ENCODE measurements at regions not wholly inside any gene's neighbourhood (a gene's known extent, or its start where the extent isn't known, plus 50 kb on each side); places are given as distances from the start of the nearest gene placed in this dataset.

DNA sequence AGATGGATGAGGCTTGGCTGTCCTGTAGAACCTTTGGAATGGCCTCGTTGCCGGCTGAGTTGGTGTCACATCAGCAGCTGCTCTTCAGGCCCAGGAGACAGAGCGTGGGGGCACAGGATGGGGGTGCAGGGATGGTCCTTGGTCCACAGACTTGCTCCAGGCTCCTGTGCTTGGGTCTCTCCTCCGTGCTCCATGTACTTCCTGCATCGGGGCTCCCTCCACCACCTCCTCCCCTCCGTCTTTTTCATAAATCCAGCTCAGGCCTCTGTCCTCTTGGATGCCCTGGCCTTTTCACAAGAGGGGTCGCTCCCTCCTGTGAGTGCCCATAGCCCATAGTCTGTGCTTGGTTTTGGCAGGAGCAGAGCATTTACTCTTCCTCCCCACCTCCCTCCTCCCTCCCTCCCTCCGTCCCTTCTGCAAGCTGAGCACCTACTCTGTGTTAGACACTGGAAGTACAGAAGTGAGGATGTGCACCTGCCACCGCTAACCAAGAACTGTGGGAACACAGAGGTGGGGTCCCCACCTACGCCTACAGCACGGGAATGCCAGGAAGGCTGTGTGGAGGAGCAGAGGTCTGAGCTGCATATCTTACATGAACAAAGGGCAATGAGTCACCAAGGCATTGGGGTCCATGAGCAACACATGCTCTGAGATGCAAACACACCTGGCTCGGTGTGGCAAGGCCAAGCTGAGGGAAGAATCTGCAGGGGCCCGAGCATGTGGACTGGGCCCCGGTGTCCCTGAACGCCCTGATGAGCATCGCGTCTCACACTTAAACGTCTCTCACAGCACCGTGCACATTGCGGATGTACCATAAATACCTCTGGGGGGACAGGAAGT is 458.7 kb upstream of the HS6ST1 start:
- DNase-seq (ENCODE audit: low spot score), result no peak

DNA sequence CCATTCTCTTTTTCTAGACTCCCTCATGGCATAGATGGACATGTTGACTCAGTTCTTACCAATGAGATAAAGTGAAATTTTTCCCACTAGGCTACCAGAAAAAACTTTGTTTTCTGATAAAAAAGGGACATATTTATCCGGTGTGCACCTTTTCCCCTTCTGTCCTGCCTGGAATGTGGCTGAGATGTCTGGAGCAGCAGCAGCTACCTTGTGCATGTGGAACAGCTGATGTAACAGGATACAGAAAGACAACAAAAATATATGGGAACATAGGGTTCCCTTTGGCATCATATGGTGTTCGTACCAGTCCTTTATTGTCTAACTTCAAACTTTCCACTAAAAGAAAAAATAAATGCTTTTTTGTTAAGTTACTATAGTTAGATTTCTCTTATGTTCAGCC is 460.2 kb upstream of the HS6ST1 start:
- DNase-seq (ENCODE audit: low spot score), result no peak

DNA sequence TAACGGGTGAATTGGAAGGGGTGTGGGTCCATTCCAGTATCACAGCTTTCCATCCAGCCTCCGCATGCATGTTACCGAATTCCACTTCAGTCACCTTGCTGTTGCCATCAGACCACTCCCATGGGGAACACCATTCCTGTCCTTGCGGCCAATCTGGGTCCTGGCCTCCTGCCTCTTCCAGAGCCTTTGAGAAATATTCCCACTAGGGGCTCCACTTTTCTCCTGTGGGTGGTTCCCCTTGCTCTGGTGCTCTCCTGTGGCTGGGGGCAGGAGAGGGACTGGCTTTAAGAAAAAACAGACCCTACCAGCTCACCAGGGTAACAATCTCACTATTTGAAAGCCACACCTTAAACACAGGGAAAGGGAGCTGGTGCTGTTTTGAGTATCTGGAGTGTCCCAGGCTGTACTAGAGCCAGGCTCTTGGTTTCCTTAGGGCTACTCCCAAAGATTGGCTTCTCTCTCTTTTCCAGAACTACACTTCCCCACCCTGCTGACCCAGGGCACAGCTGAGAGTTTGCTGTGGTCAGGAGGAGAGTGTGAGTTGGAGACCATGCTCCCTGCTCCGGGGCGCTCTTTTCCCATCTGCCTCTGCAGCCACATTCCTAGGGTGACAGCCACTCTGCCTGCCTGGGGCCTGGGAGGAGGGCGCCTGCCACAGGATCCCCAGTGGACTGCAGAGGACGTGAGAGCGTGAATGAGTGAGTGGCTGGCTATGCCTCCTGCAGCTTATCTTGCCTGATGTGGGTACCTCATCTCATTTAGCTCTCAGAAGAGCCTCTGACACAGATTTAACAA is 460.8 kb upstream of the HS6ST1 start:
- DNase-seq (ENCODE audit: low spot score), result no peak

DNA sequence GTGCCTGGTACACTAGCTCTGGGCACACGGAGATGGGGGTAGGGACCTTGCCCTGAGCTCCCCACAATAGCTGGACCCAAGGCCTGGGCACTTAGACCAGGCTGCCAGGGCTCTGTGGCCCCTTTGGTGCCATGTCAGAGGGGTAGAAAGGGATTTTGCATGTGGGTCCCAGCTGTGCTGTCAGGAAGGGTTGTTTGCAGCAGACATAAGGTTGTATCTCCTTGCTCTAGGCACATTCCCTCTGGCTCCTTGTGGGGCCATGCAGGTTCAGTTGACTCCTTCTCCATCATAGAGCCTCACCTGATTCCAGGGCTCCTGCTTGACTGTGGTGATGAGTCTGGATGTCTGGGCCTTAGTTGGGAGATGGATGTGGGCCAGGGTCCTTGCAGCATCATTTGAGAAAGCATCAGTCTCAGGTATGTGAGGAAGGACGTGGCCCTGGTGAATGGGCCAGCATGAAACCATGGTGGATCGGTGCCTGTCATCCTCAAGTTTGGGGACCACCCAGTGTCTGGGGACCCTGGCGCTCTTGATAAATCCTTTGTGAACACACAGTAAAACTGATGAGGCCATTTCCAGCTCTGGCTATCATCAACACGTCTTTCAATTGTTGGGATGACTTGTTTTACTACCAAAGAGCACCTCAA is 461.9 kb upstream of the HS6ST1 start:
- DNase-seq (ENCODE audit: low spot score), result no peak

DNA sequence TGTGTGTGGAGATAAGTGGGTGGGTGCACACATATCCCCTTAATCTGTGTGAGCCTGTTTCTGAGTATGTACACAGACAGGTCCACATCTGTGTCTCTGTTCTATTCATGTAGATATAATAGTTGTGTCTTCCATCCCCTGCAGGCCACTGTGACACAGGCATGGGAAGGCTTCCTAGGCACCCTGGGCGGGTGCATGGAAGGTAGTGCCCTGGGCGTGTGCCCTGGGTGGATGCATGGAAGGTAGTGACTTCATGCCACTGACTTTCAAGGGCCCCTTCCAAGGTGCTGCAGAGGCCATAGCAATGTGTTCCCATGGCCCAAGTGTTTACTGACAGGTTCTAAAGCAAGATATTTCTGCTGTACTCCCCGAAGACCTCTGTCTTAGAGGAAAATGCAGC is 462.5 kb upstream of the HS6ST1 start:
- DNase-seq (ENCODE audit: low spot score), result no peak

DNA sequence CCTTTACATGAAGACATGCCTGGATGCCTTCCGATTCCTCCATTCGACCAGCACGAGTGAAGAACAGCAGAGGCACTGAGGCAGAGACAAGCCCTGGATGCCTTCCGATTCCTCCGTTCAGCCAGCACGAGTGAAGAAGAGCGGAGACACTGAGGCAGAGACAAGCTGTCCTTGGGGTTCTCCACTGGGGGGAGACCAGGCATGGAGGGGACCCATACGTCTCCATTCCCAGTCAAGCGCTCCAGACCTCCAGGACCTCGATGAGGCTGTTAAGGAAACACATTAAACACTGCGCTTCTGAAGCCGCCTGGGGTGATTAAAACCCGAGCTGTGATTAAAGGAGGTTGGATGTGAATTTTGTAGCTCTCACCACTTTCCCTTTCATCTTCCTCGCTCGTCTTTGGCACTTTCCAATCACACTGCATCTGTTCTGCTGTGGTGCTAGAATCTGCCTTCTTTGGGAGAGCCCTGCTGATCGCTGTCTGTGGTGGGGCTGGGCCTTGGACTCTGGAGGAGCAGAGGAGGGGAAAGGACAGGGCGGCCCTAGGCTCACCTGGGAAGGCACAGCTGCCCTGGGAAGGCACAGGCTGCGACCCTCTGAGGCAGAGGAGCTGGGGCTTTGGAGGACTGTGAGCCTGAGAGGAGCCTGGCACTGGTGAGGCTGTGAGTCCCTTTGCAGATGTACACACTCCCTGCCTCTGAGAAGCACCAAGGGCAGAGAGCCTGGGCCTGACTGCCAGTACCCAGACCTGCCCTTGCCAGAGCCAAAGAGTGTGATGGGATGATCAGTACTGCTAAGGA is 463.1 kb upstream of the HS6ST1 start:
- no peak for DNase-seq (ENCODE audit: low spot score)

DNA sequence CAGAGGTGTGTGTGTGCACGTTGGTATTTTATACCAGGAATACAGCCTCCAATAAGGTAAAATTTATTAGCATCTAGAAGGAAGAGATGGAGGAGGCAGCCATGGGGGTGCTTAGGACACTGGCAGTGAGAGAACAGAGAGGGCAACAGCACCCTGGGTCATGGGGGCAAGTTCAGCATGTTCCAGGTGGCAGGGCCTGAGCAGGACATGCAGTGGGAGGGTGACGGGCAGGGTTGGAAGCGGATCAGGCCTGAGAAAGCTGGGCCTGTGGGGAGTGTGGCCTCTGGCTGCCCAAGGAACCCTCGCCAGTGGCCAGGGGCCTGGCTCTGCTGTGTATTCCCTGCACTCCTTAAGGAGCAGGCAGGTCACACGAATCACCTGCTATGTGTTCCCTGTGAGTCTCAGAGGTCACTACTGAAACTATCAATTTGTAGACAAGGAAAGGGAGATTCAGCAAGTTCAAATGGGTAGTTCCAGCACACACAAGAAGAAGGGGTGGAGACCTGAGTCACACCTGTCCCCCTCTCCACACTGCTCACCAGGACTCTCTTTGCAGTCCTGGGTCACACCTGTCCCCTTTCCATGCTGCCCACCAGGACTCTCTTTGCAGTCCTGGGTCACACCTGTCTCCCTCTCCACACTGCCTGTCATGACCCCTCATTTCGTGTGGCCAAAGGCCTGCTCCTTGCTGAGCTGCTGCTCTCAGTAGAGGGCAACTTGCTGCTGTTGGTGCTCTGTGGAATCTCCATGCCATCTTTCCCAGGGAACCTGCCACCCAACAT is 463.9 kb upstream of the HS6ST1 start:
- DNase-seq (ENCODE audit: low spot score), result no peak

DNA sequence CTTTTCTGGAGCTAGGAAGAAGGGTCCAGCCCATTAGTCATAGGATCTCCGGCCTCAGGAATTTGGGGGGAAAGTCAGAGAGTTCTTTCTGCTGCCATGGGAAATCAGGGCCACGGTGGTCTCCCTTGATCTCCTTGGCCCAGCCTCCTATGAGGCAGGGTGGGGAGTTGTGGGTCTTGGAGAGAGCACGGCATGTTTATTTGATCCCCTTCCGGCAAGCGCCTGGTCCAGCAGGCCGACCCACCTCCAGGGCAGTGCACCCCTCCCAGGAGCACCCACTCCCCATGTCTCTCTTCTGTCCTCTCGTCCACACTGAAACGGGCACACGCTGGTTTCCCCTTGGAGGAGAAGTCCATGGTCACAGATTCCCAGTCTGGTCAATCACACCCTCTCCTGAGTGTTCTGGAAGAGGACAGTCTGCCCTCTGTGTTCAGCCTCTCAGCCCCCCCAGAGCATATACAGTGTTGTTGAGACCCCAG is 464.6 kb upstream of the HS6ST1 start:
- DNase-seq (ENCODE audit: low spot score), result no peak

DNA sequence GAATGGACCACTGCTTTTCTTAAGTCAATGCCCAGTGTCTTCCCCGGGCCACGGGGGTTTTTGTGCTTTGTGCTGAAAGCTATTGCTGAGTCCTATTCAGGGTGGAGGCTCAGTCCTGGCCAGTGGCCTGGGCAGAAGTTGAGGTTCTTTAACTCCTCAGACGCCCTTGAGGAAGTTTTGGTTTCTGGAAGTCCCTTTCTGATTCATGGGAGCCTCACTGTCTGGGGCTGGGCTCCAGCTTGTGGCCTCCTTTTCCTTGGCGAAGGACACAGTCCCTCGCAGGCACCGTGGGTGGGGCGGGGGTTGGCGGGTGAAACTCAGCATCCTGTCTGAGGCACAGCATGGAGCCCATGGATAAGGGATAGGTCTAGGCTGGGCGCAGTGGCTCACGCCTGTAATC is 465.2 kb upstream of the HS6ST1 start:
- no peak for DNase-seq (ENCODE audit: low spot score)

DNA sequence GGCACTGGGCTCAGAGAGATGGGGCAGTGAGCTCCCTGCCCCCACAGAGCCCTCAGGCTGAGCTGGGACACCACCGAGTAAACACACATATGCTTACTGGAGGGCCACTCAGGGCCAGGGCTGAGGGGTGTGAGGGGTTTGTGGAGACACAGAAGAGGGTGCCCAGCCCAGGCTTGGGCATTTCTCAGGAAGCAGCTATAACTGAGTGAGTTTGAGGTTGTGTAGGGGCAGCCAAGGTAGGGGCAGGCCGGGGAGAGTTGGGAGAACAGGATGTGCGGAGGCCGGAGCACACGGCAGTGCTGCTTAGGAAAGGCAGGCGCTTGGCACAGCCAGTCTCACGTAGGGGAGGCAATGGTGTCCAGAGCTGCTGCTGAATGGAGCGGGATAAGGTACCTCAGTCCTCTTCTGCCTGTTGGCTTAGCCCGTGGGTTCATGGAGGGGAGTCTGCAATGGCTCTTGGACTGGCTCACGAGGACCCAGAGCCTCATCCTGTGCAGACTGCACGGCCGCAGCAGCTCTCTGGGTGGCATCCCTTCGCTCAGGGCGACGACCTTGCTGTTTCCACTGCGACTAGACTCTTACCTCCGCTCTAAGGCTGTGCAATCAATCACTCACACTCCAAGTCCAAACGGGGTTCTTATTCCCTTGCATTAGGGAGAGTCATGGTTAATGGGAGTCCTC is 466.1 kb upstream of the HS6ST1 start:
- no peak for DNase-seq (ENCODE audit: low spot score)

DNA sequence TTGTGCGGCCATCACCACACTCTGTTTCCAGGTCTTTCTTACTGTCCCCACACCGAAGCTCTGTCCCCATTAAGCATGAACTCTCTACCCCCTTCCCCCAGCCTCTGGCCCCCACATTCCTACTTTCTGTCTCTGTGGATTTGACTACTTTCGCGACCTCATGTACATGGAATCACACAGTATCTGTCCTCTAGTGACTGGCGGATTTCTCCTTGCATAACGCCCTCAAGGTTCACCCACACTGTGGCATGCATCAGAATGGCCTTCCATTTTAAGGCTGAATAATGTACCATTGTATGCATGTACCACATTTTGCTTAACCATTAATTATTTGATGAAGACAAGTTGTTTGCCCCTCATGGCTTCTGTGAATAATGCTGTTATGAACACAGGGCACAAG is 467.6 kb upstream of the HS6ST1 start:
- DNase-seq (ENCODE audit: low spot score), result no peak

DNA sequence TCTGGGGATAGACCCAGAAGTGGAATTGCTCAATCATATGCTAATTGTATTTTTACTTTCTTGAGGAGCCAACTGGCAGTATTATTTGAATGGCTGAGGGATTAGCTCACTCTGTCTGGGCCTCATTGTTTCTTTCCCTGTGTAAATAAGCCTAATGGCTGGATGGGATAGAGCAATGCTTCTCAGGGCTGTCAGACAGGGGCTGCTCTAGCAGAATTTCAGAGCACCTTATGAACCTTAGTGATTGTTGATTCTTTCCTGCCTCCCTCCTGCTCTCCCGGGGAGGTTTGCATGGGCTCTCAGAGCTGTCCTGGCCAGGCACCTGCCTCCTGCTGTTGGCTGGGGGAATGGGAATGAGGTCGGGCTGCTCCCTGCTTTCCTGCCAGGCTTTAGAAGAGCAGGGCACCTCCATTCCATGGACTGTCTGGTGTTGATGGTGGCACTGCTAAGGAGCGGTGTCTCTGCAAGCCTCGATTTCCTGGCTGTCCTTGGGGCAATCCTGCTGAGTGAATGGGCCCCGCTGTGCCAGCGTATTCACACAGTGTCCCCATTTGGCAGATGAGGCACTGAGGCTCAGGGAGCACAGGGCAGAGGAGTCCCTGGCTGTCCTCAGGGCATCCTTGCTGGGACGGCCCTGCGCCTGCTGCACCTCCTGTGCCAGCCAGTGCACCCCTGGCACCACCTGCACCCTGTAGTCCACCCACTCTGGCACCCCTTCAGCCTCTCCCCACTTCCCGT is 468.2 kb upstream of the HS6ST1 start:
- DNase-seq (ENCODE audit: low spot score), result no peak

DNA sequence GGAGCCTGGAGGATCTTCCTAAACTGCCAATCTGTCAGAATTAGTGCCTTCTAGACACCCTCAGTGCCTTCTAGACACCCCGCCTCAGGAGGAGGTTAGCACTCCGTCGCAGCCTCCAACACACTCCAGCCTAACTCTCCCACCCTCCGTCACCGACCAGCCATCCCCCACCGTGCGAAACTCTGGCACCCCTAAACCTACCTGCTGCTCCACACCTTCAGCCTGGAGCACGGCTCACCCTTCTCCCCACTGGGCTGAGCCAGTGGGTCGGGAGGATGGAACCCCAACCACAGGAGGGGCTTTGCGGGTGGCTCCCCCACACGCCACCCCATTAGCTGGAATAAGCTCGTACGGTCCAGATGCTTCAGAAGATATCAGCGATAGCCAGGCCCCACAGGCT is 468.9 kb upstream of the HS6ST1 start:
- no peak for DNase-seq (ENCODE audit: low spot score)

DNA sequence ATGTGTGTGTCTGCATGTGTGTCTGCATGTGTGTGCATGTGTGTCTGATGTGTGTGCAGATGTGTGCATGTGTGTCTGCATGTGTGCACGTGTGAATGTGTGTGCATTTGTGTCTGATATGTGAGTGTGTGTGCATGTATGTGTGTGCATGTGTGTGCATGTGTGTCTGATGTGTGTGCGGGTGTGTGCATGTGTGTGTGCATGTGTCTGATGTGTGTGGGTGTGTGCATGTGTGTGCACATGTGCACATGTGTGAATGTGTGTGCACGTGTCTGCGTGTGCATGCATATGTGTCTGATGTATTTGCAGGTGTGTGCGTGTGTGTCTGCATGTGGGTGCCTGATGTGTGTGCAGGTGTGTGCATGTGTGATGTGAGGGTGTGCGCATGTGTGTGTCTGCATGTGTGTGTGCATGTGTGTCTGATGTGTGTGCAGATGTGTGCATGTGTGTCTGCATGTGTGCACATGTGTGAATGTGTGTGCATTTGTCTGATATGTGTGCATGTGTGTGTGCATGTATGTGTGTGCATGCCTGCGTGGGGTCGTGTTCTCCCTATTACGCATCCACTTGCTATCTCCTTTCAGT is 470.1 kb upstream of the HS6ST1 start:
- no peak for DNase-seq (ENCODE audit: low spot score)

DNA sequence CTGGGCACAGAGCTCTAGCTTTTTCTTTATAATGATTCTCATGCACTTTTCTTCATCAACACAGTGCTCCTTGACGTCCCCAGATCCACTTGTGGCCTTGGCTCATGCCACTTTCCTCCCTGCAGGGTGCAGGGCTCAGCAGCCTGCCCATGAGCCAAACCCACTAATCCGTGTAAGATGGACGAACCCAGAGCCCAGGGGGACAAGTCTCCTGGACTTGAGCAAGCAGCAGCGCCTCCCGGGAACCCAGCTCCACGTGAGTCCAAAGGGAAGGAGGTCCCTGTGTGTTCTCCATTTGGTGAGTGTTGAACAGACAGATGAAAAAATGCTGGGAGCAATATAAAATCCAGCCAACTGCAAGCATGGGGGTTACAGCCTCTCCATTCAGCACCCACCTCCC is 470.6 kb upstream of the HS6ST1 start:
- no peak for DNase-seq (ENCODE audit: low spot score)

DNA sequence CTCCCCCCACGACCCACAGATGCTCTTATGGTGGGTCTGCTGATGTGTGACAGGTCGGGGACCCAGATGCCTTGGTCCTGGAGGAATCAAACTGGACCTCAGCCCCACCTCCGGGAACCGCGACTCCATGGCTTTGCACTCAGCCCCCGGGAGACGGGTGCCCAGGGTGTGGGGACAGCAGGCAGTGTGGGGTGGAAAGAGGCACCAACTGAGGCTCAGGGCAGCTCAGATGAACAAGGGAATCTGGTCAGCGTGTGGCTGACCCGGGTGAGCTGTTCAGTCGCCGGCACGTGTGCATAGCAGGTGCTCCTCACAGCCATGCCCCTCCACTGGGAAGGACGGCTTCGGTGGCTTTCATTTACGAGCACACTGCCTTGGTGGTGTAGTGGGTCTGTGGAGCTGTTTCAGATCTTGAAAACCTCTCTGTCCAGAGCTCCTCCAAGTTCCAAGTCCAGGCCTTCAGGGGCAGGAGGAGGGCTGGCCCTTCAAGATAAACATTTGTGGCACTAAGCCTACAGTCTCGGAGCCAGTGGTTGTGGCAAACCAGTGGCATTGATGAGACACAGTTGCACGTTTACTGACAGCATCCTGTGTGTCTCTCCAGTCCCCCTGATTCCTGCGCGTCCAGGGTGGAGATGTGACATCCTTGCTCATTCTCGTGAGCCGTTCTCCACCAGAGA is 471.2 kb upstream of the HS6ST1 start:
- no peak for DNase-seq (ENCODE audit: low spot score)

DNA sequence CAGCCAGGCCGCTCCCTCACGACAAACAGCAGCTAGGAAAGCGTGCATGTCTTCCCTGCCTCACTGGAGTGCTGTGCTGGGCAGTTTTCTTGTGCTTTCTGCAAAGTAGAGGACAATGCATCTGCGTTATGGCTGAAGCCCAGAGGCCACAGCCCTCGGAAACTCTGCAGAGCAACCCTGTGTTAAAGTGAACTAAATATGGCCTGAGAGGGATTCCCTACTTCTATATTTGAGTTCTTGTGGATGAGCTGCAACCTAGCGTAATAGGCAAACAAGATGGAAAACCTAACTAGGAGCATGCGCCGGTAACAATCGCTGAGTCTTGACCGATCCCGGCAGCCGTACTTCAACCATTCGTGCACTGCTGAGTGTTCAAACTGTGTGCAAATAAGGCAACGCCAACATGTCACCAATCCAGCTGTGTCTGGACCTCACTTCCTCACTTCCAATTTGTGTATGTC is 471.9 kb upstream of the HS6ST1 start:
- DNase-seq (ENCODE audit: low spot score), result no peak

DNA sequence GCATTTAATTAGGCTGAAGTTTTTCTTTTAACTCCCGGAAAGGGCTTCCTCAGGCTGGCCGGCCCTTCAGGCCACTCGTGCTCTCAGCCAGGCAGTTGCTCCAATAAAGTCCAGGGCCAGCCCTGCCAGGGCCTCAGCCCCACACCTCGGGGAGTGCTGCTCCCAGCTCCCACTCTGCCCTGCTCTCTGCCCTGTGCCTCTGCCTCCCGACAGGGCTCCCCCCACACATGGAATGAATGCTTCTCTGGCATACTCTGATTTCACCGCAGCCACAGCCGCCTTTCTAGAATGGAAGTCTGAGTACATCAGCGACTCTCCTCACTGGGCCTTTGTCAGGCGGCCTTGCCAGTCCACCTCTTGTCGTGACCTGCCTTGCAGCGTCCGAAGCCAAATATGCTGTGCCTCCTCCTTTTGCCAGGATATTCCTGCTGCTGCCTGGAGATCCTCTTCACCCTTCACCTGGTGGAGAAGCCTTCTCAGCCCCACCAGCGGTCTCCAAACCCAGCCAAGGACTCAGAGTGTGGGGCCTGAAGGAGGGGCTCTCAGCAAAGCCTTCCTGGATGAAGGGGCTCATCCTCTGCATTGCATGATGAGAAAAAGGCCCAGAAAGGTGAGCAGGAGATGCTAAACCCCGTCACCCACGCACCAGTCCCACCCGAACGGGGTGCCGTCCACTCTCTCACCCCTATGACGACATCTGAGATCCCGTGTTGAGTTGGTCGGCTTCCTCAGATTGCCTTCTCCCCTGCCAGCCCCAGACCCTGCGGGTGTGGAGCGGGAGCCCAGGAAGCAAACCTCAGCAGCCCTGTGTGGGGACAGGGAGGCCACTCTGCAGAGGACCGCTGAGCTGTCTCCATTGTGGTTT is 472.7 kb upstream of the HS6ST1 start:
- DNase-seq (ENCODE audit: low spot score), result no peak
